ENCODE measurements at regions not wholly inside any gene's neighbourhood (a gene's known extent, or its start where the extent isn't known, plus 50 kb on each side); places are given as distances from the start of the nearest gene placed in this dataset.
A peak's percentile ranks its signal among the peaks of the same experiment; 100 is the strongest.

DNA sequence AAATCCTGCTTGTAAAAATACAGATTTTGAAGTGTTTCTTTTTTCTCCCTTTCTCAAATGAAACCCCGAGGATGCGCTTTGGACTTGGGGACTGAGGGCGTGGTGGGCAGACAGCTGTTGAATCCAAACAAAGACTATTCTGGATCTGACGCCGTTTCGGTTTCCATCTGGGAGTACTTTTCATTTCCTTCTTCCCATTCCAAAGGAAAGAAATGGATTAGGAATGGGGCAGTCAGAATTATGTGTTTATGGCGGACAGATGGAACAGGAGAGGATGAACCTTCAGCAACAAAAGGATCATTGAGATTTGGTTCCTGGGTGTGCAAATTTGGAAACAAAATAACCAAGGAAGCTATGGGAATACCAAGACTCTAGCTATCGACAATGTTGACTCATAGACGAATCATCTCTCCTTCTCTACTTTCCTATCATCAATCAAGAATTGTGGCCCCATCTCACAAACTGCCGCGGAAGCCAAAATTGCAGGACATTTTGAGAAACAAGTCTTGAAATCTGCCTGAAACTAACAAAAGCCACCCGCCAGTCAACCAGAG lies 300.6 kb downstream of the PARP8 start:
- TF ChIP-seq, protein P1, sequence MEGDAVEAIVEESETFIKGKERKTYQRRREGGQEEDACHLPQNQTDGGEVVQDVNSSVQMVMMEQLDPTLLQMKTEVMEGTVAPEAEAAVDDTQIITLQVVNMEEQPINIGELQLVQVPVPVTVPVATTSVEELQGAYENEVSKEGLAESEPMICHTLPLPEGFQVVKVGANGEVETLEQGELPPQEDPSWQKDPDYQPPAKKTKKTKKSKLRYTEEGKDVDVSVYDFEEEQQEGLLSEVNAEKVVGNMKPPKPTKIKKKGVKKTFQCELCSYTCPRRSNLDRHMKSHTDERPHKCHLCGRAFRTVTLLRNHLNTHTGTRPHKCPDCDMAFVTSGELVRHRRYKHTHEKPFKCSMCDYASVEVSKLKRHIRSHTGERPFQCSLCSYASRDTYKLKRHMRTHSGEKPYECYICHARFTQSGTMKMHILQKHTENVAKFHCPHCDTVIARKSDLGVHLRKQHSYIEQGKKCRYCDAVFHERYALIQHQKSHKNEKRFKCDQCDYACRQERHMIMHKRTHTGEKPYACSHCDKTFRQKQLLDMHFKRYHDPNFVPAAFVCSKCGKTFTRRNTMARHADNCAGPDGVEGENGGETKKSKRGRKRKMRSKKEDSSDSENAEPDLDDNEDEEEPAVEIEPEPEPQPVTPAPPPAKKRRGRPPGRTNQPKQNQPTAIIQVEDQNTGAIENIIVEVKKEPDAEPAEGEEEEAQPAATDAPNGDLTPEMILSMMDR (IDR thresholded peaks at IDR 0.05; ENCODE audit: control extremely low read depth in 1 of 3, insufficient read depth in 1 of 3, low read depth in 1 of 3, low read length in 3 of 3): no peak
- TF ChIP-seq GTF2F1 (IDR thresholded peaks at IDR 0.05; ENCODE audit: borderline replicate concordance, low read depth, low read length) (no peak), POLR2A (IDR thresholded peaks at IDR 0.05; ENCODE audit: control extremely low read depth in 1 of 2, low read depth in 2 of 2, low read length in 2 of 2) (no peak), TAF1 (IDR thresholded peaks at IDR 0.05; ENCODE audit: low read depth, low read length) (no peak), EP300 (IDR thresholded peaks at IDR 0.05; ENCODE audit: borderline replicate concordance in 1 of 2, low read depth in 2 of 2, low read length in 2 of 2) (no peak), CHD1 (IDR thresholded peaks at IDR 0.05; ENCODE audit: low read depth, low read length) (no peak), EZH2 (IDR thresholded peaks at IDR 0.05; ENCODE audit: low read depth, low read length, severe bottlenecking) (peak; percentile 9), SP2 (IDR thresholded peaks at IDR 0.05; ENCODE audit: low read length) (no peak), CREB1 (IDR thresholded peaks at IDR 0.05) (no peak), CHD2 (IDR thresholded peaks at IDR 0.05; ENCODE audit: low read length) (no peak), RNF2 (IDR thresholded peaks at IDR 0.05; ENCODE audit: borderline replicate concordance, low read depth, low read length, missing control alignments, poor library complexity, severe bottlenecking) (no peak), SIN3A (conservative IDR thresholded peaks at IDR 0.05 in 1 of 2, IDR thresholded peaks at IDR 0.05 in 1 of 2; ENCODE audit: low read depth in 1 of 2, low read length in 2 of 2) (no peak)
- TF ChIP-seq, protein P2, sequence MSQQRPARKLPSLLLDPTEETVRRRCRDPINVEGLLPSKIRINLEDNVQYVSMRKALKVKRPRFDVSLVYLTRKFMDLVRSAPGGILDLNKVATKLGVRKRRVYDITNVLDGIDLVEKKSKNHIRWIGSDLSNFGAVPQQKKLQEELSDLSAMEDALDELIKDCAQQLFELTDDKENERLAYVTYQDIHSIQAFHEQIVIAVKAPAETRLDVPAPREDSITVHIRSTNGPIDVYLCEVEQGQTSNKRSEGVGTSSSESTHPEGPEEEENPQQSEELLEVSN (IDR thresholded peaks at IDR 0.05): no peak
- TF ChIP-seq, protein P3, sequence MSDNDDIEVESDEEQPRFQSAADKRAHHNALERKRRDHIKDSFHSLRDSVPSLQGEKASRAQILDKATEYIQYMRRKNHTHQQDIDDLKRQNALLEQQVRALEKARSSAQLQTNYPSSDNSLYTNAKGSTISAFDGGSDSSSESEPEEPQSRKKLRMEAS (IDR thresholded peaks at IDR 0.05): no peak

Measured in H1 (cell line).